Left renal pelvis (tissue), 4 donors: ENCODE measurements at regions not wholly inside any gene's neighbourhood (a gene's known extent, or its start where the extent isn't known, plus 50 kb on each side); places are given as distances from the start of the nearest gene placed in this dataset.
"Not testable (repeated sequence)": the region's sequence is repeated elsewhere in the genome, so short reads cannot be mapped to it uniquely, and the experiment has no call there.

Experiments used
- DNase-seq, 4 donors: peaks; one replicate each; pipeline ENCODE4 v3.0.0-alpha.2; 2013; ENCODE audit warnings: low read depth in 4 of 4, low spot score in 3 of 4

DNA sequence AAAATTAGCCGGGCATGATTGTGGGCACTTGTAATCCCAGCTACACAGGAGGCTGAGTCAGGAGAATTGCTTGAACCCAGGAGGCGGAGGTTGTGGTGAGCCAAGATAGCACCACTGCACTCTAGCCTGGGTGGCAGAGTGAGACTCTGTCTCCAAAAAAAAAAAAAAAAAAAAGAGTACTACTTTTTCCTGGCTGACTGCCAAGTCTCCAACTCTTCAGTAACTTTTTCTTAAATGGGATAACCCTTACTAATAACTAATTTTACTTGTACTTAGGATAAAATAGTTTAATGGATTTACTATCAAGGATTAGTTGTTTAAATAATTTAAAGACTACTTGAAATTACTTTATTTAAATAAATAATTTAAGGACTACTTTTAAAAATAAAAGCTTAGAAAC lies 158.8 kb upstream of the CAND1 start:
- not testable (repeated sequence) for DNase-seq

DNA sequence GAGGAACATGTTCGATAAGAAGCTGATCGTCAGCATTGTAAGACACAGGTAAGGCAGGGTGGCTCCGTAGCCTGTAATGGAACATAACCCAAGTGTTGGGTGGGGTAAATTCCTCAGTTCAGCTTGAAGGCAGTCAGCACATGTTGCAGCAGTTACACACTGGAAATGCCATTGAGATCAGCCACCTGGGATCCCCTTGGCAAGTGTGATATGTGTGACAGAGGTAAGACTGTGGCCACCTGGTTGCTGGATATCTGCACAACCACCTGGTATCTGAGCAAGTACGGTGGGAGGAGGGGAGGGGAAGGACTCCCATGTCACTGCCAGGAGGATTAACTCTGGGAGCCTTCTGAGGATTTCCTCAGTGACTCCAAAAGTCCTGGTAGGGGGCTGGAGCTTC lies 158.0 kb upstream of the CAND1 start:
- no peak for DNase-seq

DNA sequence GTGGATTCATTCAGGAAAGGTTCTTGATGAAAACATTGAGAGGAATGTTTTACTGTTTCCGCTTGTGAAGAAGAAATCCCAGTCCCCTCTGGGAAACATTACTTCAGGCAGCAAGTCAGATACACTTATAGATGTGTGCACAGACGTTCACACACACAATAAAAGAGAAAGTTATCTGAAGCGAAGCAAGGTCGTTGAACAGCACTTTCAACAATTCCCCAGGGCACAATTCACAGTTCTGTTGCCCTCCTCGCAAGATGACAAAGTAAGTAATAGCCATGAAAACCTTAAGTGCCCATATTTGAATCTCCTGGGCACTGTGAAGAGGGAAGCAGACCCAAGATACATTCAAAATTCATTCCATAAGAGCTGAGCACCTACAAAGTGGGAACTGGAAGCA lies 156.6 kb upstream of the CAND1 start:
- DNase-seq: no peak

GRCh38 chr12:67116134-67116533 lies 153.0 kb upstream of the CAND1 start:
- DNase-seq: no peak

DNA sequence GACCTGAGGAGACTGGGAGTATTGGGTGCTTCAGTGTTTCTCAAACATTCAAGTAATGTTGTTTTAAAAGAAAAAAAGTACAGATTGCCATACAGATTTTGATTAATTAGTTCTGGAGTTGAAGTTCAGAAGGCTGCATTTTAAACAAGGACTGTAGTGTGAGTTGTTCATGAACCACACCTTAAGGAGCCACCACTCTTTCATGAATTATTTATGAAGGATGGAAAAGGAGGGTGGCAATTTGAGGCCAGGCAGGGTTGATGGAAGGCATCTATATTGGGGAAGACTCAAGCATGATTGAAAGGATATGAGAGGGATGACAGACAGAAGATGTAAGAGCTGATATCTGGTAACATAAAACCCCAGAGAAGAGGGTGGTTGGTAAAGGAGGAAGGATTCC lies 146.6 kb upstream of the CAND1 start:
- no peak for DNase-seq

DNA sequence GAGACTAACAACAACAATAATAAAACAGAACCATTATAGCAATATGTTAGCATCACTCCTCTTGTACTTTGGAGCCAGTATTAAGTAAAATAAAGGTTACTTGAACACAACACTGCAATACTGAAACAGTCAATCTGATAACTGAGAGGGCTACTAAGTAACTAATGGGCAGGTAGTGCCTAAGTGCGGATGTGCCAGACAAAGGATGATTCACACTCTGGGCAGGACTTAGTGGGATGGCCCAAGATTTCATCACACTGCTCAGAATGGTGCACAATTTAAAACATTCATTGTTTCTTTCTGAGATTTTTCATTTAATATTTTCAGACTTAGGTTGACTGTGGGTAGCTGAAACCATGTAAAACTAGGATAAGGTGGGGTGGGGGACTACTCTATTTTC lies 131.9 kb upstream of the CAND1 start:
- DNase-seq: no peak

GRCh38 chr12:67141296-67142018 lies 127.7 kb upstream of the CAND1 start:
- DNase-seq: no peak

GRCh38 chr12:67145692-67146091 lies 123.5 kb upstream of the CAND1 start:
- DNase-seq: no peak

DNA sequence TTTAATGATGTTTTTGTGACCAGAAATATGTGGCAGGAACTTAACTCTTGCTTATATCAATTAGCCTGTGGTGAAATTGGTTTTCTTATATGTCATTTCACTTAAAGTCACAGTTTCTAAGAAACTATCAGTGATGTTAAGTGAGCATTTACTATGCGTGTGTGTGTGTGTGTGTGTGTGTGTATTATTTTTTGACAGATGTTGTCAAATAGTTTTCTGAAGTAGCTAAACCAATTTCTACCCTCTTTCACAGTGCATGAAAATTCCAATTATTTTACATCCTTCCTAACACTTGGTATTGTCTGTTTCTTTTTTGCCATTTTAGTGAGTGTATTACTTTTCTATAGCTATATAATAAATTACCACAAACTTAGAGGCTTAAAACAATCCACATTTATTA lies 122.1 kb upstream of the CAND1 start:
- DNase-seq: no peak

GRCh38 chr12:67147447-67147846 lies 121.7 kb upstream of the CAND1 start:
- DNase-seq: no peak

GRCh38 chr12:67148265-67148664 lies 120.9 kb upstream of the CAND1 start:
- no peak for DNase-seq

DNA sequence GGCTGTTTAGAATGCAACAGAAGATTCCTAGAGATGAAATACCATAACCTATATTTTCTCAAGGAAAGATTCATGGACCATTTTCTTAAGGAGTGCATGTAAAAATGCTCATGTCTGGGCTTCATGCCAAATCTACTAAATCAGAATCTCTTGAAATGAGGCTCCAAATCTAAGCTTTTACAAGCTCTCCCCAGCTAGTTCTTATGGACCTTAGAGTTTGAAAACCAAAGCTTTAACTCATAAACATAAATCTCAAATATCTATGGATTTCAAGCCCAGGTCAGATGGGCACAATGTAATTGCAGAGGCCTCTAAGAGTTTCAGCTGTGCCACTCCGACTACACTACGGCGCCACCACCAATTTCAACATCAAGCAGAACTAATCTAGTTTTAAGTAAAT lies 117.3 kb upstream of the CAND1 start:
- peak in 3 of 4 donors; percentile 31 to 51 (median 41) for DNase-seq

DNA sequence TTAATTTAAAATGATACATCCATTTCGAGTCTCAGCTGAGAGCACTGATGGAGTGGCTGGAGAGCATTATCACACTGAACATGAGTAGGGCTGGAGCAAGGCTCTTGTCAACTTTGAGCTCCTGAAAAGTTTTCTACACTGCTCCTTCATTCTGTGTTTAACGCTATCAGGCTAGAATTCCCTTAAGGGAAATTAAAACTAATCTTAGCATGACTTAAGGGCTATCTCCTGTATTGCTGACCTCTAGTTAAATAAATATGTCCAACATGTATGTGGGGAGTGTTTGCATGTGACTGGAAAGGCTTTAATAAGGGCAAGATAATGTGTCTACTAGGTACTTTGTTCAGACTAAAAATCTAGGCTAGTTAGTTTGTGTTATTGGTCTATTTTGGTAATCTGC lies 116.7 kb upstream of the CAND1 start:
- peak in 3 of 4 donors; percentile 14 to 35 (median 30) for DNase-seq

- DNase-seq: no peak
Observed at GRCh38 chr12:67154901-67155300, 114.3 kb upstream of the CAND1 start.

DNA sequence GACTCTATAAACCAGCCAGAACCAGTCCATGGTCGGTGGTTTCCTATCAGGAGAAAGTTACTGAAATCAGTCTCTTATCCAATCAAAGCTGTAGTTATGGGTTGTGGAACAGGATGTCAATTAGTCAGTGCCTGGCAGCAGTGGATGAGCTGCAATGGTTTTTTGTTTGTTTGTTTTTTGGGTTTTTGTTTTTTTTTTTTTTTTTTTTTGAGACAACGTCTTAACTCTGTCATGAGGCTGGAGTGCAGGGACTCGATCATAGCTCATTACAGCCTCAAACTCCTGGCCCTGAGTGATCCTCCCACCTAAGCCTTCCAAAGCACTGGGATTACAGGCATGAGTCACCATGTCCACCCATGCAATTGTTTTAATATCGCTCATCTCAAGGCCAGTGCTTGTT lies 113.3 kb upstream of the CAND1 start:
- no peak for DNase-seq

DNA sequence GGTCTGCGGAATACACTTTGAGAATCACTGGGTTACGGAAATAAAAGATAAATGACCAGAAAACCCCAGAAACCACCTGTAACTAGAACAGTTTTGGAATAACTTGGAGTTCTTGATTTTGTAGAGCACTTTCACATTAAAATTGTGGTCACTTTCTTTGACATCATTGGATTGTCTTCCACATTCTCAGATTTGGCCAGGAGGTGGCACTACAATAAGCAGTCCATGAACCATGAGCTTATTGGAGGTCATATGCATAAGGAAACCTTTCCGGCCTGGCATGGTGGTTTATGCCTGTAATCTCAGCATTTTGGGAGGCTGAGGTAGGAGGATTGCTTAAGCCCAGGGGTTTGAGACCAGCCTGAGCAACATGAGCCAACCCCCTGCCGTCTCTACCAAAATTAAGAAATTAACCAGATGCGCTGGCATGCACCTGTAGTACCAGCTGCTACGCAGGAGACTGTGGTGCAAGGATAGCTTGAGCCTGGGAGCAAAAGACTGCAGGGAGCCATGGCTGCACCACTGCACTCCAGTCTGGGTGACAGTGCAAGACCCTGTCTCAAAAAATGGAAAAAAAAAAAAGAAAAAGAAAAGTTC lies 107.7 kb upstream of the CAND1 start:
- no peak for DNase-seq

- DNase-seq: no peak
Observed at GRCh38 chr12:67173258-67173657, 95.9 kb upstream of the CAND1 start.

GRCh38 chr12:67182551-67182950 lies 86.6 kb upstream of the CAND1 start:
- DNase-seq: no peak

DNA sequence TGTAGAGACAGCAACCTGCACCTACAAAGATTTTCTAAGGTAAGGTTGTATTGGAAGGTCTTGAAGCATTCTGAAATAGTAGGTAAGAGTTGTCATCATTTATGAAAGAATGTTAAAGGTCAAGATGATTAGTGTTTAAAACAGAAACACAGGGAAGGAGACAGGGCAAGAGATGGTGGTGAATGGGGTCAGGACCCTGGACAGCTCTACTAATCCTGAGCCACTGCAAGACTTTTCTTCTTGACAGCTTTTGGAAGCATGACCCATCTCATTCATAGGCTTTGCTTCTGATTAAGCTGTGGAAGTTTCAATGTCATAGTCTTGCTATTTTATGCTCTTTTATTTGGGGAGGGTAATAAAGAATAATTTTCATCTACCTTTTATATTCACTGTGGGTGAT lies 75.5 kb upstream of the CAND1 start:
- peak; percentile 8 to 15 (median 11) for DNase-seq

DNA sequence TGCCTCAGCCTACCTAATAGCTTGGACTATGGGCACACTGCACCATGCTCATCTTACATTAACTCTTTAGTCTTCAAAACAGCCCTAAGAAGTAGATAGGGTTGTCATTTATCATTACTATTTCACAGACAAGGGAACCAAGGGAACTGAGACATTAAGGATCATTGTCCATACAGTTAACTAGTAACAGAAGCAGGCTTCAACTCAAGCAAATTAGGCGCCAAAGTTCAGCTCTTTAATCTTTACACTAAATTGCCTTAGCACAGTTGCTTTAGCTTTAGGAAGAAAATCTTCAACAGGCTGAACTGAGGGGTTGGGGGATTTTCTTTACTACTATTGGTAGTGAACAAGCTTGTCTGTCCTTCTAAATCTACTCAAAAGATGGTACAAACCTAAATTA lies 68.8 kb upstream of the CAND1 start:
- DNase-seq: no peak

GRCh38 chr12:67202011-67202677 lies 67.0 kb upstream of the CAND1 start:
- no peak for DNase-seq

- no peak for DNase-seq
Observed at GRCh38 chr12:67202678-67203012, 66.5 kb upstream of the CAND1 start.
